ENCODE measurements at regions not wholly inside any gene's neighbourhood (a gene's known extent, or its start where the extent isn't known, plus 50 kb on each side); places are given as distances from the start of the nearest gene placed in this dataset.

DNA sequence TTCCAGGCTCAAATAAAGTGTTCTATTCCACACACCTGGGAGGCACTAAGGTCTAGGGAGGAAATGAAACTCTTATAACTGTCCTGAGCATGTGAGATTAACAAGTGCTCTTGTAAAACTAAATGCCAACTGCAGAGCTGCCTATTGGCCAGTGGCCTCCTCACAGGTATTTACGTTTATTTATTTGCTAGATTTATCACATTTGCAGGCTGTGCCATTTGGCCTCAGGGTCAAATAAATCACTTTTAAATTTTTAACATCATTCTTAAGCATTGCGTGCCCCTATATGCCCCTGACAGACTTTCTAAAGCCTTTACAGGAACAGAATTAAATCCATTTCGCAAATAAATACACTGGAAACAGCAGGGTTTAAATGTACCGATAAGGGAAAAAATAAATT is 381.8 kb upstream of the NFE2L3 start:
- no peaks in the 10 kb centered on the region for H3K36me3 Mint-ChIP-seq
- H3K4me1 Mint-ChIP-seq = no peaks in the 10 kb centered on the region
- H3K9me3 Mint-ChIP-seq = peaks cover 0 to 3% (median 0%) of the 10 kb centered on the region in 7 donors
- no peak overlapping the region for H3K27ac Mint-ChIP-seq
- DNase-seq = no peak
- no peak overlapping the region for H3K4me3 Mint-ChIP-seq
- ATAC-seq (ENCODE audit: low read depth in 2 of 2) = no peak
- peaks cover 0 to 21% (median 21%) of the 10 kb centered on the region in 3 donors for H3K27me3 Mint-ChIP-seq

- H3K27me3 Mint-ChIP-seq = peaks cover 0 to 21% (median 21%) of the 10 kb centered on the region in 3 donors
- no peak overlapping the region for H3K27ac Mint-ChIP-seq
- peaks cover 0 to 3% (median 0%) of the 10 kb centered on the region in 7 donors for H3K9me3 Mint-ChIP-seq
- ATAC-seq (ENCODE audit: low read depth in 2 of 2) (no peak), DNase-seq (no peak)
- no peak overlapping the region for H3K4me3 Mint-ChIP-seq
- H3K36me3 Mint-ChIP-seq = no peaks in the 10 kb centered on the region
- no peaks in the 10 kb centered on the region for H3K4me1 Mint-ChIP-seq
Observed at GRCh38 chr7:25770670-25771069, 381.3 kb upstream of the NFE2L3 start.

- no peaks in the 10 kb centered on the region for H3K4me1 Mint-ChIP-seq
- ATAC-seq (ENCODE audit: low read depth in 2 of 2) (no peak), DNase-seq (no peak)
- no peak overlapping the region for H3K27ac Mint-ChIP-seq
- no peak overlapping the region for H3K4me3 Mint-ChIP-seq
- H3K9me3 Mint-ChIP-seq = peaks cover 0 to 3% (median 0%) of the 10 kb centered on the region in 7 donors
- H3K27me3 Mint-ChIP-seq = peaks cover 0 to 25% (median 22%) of the 10 kb centered on the region in 3 donors
- H3K36me3 Mint-ChIP-seq = no peaks in the 10 kb centered on the region
Observed at GRCh38 chr7:25771491-25771890, 380.5 kb upstream of the NFE2L3 start.

- peaks cover 0 to 3% (median 0%) of the 10 kb centered on the region in 7 donors for H3K9me3 Mint-ChIP-seq
- no peak overlapping the region for H3K4me3 Mint-ChIP-seq
- H3K27me3 Mint-ChIP-seq = peaks cover 0 to 31% (median 27%) of the 10 kb centered on the region in 3 donors
- H3K27ac Mint-ChIP-seq = no peak overlapping the region
- DNase-seq = no peak
- H3K4me1 Mint-ChIP-seq = no peaks in the 10 kb centered on the region
- ATAC-seq (ENCODE audit: low read depth in 2 of 2) = no peak
- H3K36me3 Mint-ChIP-seq = no peaks in the 10 kb centered on the region
Observed at GRCh38 chr7:25772802-25773201, 379.2 kb upstream of the NFE2L3 start.

GRCh38 chr7:25774675-25775074 is 377.3 kb upstream of the NFE2L3 start:
- no peaks in the 10 kb centered on the region for H3K4me1 Mint-ChIP-seq
- H3K27me3 Mint-ChIP-seq = peaks cover 4 to 33% (median 26%) of the 10 kb centered on the region in 3 donors
- peaks cover 0 to 3% (median 0%) of the 10 kb centered on the region in 7 donors for H3K9me3 Mint-ChIP-seq
- no peak overlapping the region for H3K4me3 Mint-ChIP-seq
- H3K27ac Mint-ChIP-seq = no peak overlapping the region
- no peak for ATAC-seq (ENCODE audit: low read depth in 2 of 2)
- no peaks in the 10 kb centered on the region for H3K36me3 Mint-ChIP-seq
- no peak for DNase-seq

DNA sequence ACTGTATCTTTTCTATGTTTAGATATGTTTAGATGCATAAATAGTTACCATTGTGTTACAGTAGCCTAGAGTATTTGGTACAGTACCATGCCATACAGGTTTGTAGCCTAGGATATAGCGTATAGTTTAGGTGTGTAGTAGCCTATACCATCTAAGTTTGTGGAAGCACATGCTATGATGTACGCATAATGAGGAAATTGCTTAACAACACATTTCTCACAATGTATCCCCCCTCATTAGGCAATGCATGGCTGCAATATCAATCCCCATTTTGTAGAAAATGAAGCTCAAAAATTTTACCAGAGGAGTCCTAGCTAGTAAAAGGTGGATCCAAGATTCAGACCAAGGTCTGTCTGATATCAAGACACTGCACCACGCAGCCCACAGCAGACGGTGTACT is 376.4 kb upstream of the NFE2L3 start:
- Mint-ChIP-seq H3K9me3 (peaks cover 0 to 3% (median 0%) of the 10 kb centered on the region in 7 donors), H3K4me3 (no peak overlapping the region), H3K27ac (no peak overlapping the region), H3K4me1 (no peaks in the 10 kb centered on the region), H3K27me3 (peaks cover 4 to 33% (median 22%) of the 10 kb centered on the region in 3 donors), H3K36me3 (no peaks in the 10 kb centered on the region)
- ATAC-seq (ENCODE audit: low read depth in 2 of 2) (no peak), DNase-seq (no peak)

DNA sequence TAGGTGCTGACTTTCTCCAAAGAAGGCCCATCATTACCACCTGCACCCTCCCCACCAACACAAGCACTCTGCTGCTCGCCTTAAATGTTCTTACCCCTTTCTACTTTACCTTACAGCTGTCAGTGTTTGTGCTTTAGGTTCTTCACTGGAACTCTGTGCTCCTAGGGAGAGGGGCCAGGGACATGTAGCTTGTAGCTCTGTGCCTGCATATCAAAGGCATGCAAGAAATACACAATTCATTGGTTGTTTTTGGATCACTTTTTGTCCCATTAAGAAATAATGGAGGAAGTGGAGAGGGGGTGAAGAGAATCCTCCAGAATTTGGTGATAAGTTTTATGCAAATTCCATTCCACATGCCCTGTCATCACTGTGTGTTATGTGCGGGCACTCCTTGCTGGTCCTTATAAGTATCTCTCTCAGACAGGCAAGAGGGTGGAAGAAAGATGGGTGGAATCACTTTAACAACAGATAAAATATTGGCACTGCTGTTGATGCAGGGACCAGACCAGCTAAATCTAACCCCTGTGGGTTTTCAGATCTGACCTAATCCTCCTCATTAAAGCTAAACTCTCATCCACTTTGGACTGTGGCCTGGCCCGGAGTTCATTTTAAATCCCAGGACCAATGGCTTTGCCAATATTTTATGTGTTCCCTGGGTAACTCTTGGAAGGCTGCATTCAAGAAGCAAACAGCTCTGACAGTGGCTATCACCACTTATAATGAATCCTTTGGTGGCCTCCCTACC is 375.8 kb upstream of the NFE2L3 start:
- no peak overlapping the region for H3K27ac Mint-ChIP-seq
- H3K4me1 Mint-ChIP-seq = no peaks in the 10 kb centered on the region
- no peak for DNase-seq
- H3K36me3 Mint-ChIP-seq = no peaks in the 10 kb centered on the region
- no peak overlapping the region for H3K4me3 Mint-ChIP-seq
- H3K9me3 Mint-ChIP-seq = peaks cover 0 to 3% (median 0%) of the 10 kb centered on the region in 7 donors
- no peak for ATAC-seq (ENCODE audit: low read depth in 2 of 2)
- H3K27me3 Mint-ChIP-seq = peaks cover 9 to 33% (median 22%) of the 10 kb centered on the region in 3 donors

DNA sequence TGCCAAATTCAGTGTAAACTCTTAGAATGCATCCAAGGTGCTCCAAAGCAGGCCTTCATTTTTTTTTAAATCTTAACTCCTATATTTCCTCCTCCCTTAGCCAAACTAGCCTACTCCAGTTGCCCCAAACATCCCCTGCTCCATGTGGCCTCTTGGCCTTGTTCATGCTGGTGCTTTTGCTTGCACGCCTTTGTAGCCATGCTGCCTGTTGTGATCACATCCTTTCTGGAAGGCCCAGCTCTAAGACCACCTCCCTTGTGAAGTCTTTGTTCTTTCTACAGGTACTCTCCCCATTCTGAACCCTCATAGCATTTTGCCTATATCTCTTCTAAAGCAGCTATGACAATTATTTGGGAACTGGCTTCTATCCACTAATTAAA is 375.3 kb upstream of the NFE2L3 start:
- no peak overlapping the region for H3K4me3 Mint-ChIP-seq
- peak overlapping the region in 1 of 6 donors; percentile 40 for H3K27ac Mint-ChIP-seq
- no peak for ATAC-seq (ENCODE audit: low read depth in 2 of 2)
- no peaks in the 10 kb centered on the region for H3K4me1 Mint-ChIP-seq
- H3K27me3 Mint-ChIP-seq = peaks cover 14 to 33% (median 17%) of the 10 kb centered on the region in 3 donors
- no peaks in the 10 kb centered on the region for H3K36me3 Mint-ChIP-seq
- no peak for DNase-seq
- peaks cover 0 to 3% (median 0%) of the 10 kb centered on the region in 7 donors for H3K9me3 Mint-ChIP-seq

DNA sequence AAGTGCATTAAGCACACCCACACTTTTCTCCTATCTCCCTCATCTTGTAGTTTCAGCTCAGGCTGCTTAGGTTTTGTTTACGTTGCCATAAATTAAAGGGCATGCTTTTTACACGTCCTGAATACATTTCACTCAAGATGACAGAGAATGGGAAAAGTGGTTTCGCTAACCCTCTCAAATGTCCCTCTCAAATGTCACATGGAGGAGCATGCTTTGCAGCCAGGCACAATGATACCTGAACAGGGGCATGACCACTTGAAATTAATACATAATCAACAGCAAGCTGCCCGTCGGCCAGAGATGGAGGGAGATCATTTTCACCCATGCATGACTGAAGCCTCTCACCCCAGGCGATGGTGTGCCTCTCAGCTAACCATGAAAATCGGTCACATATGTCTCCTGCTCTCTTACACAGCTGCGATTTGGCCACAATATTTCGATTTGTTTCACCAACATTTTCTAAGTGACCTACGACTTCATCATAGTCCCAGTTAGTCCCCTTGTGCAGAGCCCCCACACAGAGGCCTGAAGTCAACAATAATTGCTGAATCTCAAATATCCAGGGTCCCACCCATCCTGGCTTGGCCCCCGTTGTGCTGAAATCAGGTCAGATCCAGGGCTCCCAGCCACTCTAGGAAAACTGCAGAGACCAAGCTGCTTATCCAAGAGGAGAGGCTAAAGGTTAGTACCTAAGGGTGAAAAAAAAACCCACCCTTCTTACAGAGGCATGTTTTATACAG is 373.9 kb upstream of the NFE2L3 start:
- DNase-seq (no peak), ATAC-seq (ENCODE audit: low read depth in 2 of 2) (no peak)
- Mint-ChIP-seq H3K27me3 (peaks cover 13 to 33% (median 17%) of the 10 kb centered on the region in 3 donors), H3K9me3 (peaks cover 0 to 3% (median 0%) of the 10 kb centered on the region in 7 donors), H3K4me1 (no peaks in the 10 kb centered on the region), H3K4me3 (no peak overlapping the region), H3K27ac (no peak overlapping the region), H3K36me3 (no peaks in the 10 kb centered on the region)

GRCh38 chr7:25779002-25779546 is 372.9 kb upstream of the NFE2L3 start:
- Mint-ChIP-seq H3K27ac (no peak overlapping the region), H3K36me3 (no peaks in the 10 kb centered on the region), H3K4me3 (no peak overlapping the region), H3K4me1 (no peaks in the 10 kb centered on the region), H3K27me3 (peaks cover 11 to 32% (median 17%) of the 10 kb centered on the region in 3 donors), H3K9me3 (peaks cover 0 to 4% (median 0%) of the 10 kb centered on the region in 7 donors)
- ATAC-seq (ENCODE audit: low read depth in 2 of 2) (no peak), DNase-seq (no peak)

DNA sequence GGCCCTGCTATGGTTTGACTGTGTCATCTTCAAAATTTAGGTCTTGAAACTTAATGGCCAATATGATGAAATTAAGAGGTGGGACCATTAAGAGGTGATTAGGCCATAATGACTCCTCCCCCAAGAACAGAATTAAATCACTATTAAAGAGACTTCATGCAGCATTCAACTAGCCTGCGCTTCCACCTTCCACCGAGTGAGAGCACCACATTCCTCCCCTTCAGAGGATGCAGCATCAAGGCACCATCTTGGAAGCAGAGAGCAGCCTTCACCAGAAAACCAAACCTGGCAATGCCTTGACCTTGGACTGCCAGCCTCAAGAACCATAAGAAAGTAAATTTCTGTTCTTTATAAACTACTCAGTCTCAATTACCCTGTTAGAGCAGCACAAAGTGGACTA is 371.1 kb upstream of the NFE2L3 start:
- Mint-ChIP-seq H3K27me3 (peaks cover 11 to 33% (median 26%) of the 10 kb centered on the region in 3 donors), H3K4me1 (no peaks in the 10 kb centered on the region), H3K9me3 (peaks cover 0 to 4% (median 0%) of the 10 kb centered on the region in 7 donors), H3K27ac (no peak overlapping the region), H3K4me3 (no peak overlapping the region), H3K36me3 (peaks cover 0 to 4% of the 10 kb centered on the region in 2 donors)
- DNase-seq (no peak), ATAC-seq (ENCODE audit: low read depth in 2 of 2) (no peak)

DNA sequence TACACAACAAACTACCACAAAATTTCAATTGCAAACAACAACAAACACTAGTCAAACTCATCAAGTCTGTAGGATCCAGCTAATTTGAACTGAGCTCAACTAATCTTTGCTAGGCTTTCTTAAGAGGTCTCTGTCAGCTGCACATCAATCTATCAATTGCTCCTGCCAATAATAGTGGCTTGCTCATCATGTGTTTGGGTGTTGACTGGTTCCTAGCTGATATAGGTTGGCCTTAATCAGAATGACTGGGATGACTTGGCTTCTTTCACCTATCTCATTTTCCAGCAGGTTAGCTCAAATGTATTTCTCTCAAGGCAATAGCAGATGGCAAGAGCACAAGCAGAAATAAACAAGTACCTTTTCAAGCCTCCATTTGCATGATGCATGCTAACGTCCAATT is 370.3 kb upstream of the NFE2L3 start:
- no peak for ATAC-seq (ENCODE audit: low read depth in 2 of 2)
- H3K27me3 Mint-ChIP-seq = peaks cover 9 to 32% (median 29%) of the 10 kb centered on the region in 3 donors
- H3K27ac Mint-ChIP-seq = no peak overlapping the region
- DNase-seq = no peak
- H3K9me3 Mint-ChIP-seq = peaks cover 0 to 4% (median 0%) of the 10 kb centered on the region in 7 donors
- H3K4me3 Mint-ChIP-seq = no peak overlapping the region
- no peaks in the 10 kb centered on the region for H3K4me1 Mint-ChIP-seq
- peaks cover 0 to 4% of the 10 kb centered on the region in 2 donors for H3K36me3 Mint-ChIP-seq

DNA sequence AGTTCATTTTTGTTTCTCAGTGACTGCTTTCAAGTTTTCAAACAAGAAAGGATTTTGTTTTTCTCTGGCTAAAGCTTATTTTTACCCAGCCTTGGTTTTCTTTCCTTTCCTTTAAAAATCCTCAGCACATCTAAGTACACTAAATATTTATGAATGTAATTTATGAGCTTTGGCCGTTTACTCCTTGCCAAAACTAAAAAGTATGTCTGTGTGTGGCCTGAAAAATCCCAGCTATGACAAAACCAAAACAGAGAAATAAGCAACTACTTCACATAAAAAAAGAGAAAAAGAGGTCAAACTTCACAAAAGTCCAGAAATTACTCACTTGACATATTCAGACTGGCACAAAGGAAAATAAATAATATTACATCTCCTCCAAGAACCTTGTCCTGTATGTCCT is 365.1 kb upstream of the NFE2L3 start:
- no peak for DNase-seq
- Mint-ChIP-seq H3K4me1 (no peaks in the 10 kb centered on the region), H3K36me3 (peaks cover 0 to 4% of the 10 kb centered on the region in 2 donors), H3K27ac (no peak overlapping the region), H3K9me3 (peaks cover 0 to 4% (median 0%) of the 10 kb centered on the region in 7 donors), H3K4me3 (no peak overlapping the region), H3K27me3 (peaks cover 24 to 30% (median 24%) of the 10 kb centered on the region in 3 donors)
- ATAC-seq (ENCODE audit: low read depth in 2 of 2) = no peak

Measured in naive B cell (primary cell).